ENCODE measurements at regions not wholly inside any gene's neighbourhood (a gene's known extent, or its start where the extent isn't known, plus 50 kb on each side); places are given as distances from the start of the nearest gene placed in this dataset.

DNA sequence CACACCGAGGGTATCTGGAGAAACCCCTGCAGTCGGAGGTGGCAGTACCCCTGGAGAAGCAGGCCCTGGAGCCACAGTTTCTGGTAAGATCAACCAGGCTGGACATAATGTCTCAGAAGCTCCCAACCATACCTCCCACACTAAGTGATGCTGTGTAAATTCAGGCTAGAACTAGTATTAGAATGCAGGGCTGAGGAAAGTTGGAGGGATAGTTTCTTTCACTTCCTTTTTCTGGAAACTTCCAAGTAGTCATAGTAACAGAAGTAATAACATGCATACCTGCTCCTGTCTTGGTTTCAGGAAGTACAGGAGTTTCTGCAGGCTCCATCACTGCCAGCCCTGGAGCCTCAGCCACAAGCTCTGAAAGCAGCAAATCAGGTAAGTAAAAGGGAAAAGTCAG, 228.1 kb upstream of the CNTN1 start:
- TF ChIP-seq, protein P1, sequence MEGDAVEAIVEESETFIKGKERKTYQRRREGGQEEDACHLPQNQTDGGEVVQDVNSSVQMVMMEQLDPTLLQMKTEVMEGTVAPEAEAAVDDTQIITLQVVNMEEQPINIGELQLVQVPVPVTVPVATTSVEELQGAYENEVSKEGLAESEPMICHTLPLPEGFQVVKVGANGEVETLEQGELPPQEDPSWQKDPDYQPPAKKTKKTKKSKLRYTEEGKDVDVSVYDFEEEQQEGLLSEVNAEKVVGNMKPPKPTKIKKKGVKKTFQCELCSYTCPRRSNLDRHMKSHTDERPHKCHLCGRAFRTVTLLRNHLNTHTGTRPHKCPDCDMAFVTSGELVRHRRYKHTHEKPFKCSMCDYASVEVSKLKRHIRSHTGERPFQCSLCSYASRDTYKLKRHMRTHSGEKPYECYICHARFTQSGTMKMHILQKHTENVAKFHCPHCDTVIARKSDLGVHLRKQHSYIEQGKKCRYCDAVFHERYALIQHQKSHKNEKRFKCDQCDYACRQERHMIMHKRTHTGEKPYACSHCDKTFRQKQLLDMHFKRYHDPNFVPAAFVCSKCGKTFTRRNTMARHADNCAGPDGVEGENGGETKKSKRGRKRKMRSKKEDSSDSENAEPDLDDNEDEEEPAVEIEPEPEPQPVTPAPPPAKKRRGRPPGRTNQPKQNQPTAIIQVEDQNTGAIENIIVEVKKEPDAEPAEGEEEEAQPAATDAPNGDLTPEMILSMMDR (IDR thresholded peaks at IDR 0.05), result no peak
- no peak for TF ChIP-seq POLR2A (IDR thresholded peaks at IDR 0.05)

All from body of pancreas (tissue), 4 donors.